ENCODE measurements at regions not wholly inside any gene's neighbourhood (a gene's known extent, or its start where the extent isn't known, plus 50 kb on each side); places are given as distances from the start of the nearest gene placed in this dataset.
A peak's percentile ranks its signal among the peaks of the same experiment; 100 is the strongest.

- no peaks in the 10 kb centered on the region for H3K36me3 ChIP-seq (ENCODE audit: control insufficient read depth, insufficient read depth, low read length)
- H3K27ac ChIP-seq (ENCODE audit: low read depth, low read length): no peak overlapping the region
- H3K4me3 ChIP-seq (ENCODE audit: low read length): no peak overlapping the region
- H3K27me3 ChIP-seq (ENCODE audit: control insufficient read depth, insufficient read depth, low read length): no peaks in the 10 kb centered on the region
- H3K4me1 ChIP-seq (ENCODE audit: control insufficient read depth, insufficient read depth, low read length): peaks cover 1% of the 10 kb centered on the region
- no peak overlapping the region for H3K9ac ChIP-seq (ENCODE audit: low read length)
These were observed 88.9 kb upstream of the FOXP4 start for GRCh38 chr6:41457303-41457670.

GRCh38 chr6:41459738-41460137 lies 86.4 kb upstream of the FOXP4 start:
- Histone ChIP-seq H3K9ac (ENCODE audit: low read length) (no peak overlapping the region), H3K27me3 (ENCODE audit: control insufficient read depth, insufficient read depth, low read length) (no peaks in the 10 kb centered on the region), H3K4me1 (ENCODE audit: control insufficient read depth, insufficient read depth, low read length) (no peaks in the 10 kb centered on the region), H3K36me3 (ENCODE audit: control insufficient read depth, insufficient read depth, low read length) (no peaks in the 10 kb centered on the region), H3K4me3 (ENCODE audit: low read length) (no peak overlapping the region), H3K27ac (ENCODE audit: low read depth, low read length) (no peak overlapping the region)

- H3K4me1 ChIP-seq (ENCODE audit: control insufficient read depth, insufficient read depth, low read length): no peaks in the 10 kb centered on the region
- no peak overlapping the region for H3K9ac ChIP-seq (ENCODE audit: low read length)
- no peaks in the 10 kb centered on the region for H3K36me3 ChIP-seq (ENCODE audit: control insufficient read depth, insufficient read depth, low read length)
- no peak overlapping the region for H3K4me3 ChIP-seq (ENCODE audit: low read length)
- no peaks in the 10 kb centered on the region for H3K27me3 ChIP-seq (ENCODE audit: control insufficient read depth, insufficient read depth, low read length)
- no peak overlapping the region for H3K27ac ChIP-seq (ENCODE audit: low read depth, low read length)
These were observed 85.3 kb upstream of the FOXP4 start for GRCh38 chr6:41460742-41461336.

DNA sequence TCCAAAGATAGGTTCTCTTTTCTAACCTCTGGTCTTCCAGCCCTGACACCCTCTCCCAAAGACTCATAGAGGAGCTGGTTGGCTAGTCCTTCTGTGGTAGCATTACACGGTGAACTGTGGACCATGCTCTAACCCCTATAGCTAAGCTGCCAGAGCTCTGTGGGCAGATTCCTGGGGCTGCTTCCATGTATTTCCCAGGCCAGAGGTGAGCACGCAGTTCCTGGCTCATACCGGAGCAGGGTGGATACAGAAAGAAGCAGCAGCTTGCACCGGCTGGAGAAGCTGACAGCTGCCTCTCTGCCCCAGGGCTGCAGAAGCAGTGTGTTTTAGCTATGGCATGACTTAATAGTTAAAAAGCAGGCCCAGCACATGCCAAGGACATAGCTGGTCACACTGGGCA lies 84.1 kb upstream of the FOXP4 start:
- Histone ChIP-seq H3K4me3 (ENCODE audit: low read length) (no peak overlapping the region), H3K27ac (ENCODE audit: low read depth, low read length) (no peak overlapping the region), H3K4me1 (ENCODE audit: control insufficient read depth, insufficient read depth, low read length) (no peaks in the 10 kb centered on the region), H3K36me3 (ENCODE audit: control insufficient read depth, insufficient read depth, low read length) (no peaks in the 10 kb centered on the region), H3K9ac (ENCODE audit: low read length) (no peak overlapping the region), H3K27me3 (ENCODE audit: control insufficient read depth, insufficient read depth, low read length) (peaks cover 2% of the 10 kb centered on the region)

GRCh38 chr6:41463062-41463930 lies 82.9 kb upstream of the FOXP4 start:
- H3K4me1 ChIP-seq (ENCODE audit: control insufficient read depth, insufficient read depth, low read length): no peaks in the 10 kb centered on the region
- peaks cover 2% of the 10 kb centered on the region for H3K27me3 ChIP-seq (ENCODE audit: control insufficient read depth, insufficient read depth, low read length)
- H3K9ac ChIP-seq (ENCODE audit: low read length): no peak overlapping the region
- no peak overlapping the region for H3K27ac ChIP-seq (ENCODE audit: low read depth, low read length)
- H3K4me3 ChIP-seq (ENCODE audit: low read length): no peak overlapping the region
- no peaks in the 10 kb centered on the region for H3K36me3 ChIP-seq (ENCODE audit: control insufficient read depth, insufficient read depth, low read length)

DNA sequence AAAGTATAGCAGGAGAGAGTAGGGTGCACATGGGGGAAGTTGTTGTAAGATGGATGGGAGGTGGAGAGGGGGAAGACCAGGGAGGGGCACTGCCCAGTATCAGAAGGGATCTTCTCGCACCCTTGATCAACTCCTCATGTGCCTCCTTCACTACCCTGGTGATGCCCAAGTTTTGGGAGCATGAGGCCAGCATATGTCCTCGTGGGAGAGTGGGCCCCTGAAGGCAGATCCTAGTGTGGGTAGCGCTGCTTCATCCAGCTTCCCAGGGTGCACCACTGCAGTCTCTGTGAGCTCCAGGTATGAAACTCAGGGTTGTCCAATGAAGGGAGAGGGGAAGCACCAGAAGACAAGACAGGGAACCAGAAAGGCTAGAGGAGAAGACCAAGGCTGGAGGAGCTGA lies 82.2 kb upstream of the FOXP4 start:
- no peak overlapping the region for H3K27ac ChIP-seq (ENCODE audit: low read depth, low read length)
- no peaks in the 10 kb centered on the region for H3K36me3 ChIP-seq (ENCODE audit: control insufficient read depth, insufficient read depth, low read length)
- H3K4me3 ChIP-seq (ENCODE audit: low read length): no peak overlapping the region
- no peak overlapping the region for H3K9ac ChIP-seq (ENCODE audit: low read length)
- no peaks in the 10 kb centered on the region for H3K4me1 ChIP-seq (ENCODE audit: control insufficient read depth, insufficient read depth, low read length)
- H3K27me3 ChIP-seq (ENCODE audit: control insufficient read depth, insufficient read depth, low read length): peaks cover 2% of the 10 kb centered on the region

GRCh38 chr6:41464481-41464880 lies 81.7 kb upstream of the FOXP4 start:
- Histone ChIP-seq H3K4me3 (ENCODE audit: low read length) (no peak overlapping the region), H3K4me1 (ENCODE audit: control insufficient read depth, insufficient read depth, low read length) (no peaks in the 10 kb centered on the region), H3K27me3 (ENCODE audit: control insufficient read depth, insufficient read depth, low read length) (peaks cover 2% of the 10 kb centered on the region), H3K9ac (ENCODE audit: low read length) (no peak overlapping the region), H3K27ac (ENCODE audit: low read depth, low read length) (no peak overlapping the region), H3K36me3 (ENCODE audit: control insufficient read depth, insufficient read depth, low read length) (no peaks in the 10 kb centered on the region)

DNA sequence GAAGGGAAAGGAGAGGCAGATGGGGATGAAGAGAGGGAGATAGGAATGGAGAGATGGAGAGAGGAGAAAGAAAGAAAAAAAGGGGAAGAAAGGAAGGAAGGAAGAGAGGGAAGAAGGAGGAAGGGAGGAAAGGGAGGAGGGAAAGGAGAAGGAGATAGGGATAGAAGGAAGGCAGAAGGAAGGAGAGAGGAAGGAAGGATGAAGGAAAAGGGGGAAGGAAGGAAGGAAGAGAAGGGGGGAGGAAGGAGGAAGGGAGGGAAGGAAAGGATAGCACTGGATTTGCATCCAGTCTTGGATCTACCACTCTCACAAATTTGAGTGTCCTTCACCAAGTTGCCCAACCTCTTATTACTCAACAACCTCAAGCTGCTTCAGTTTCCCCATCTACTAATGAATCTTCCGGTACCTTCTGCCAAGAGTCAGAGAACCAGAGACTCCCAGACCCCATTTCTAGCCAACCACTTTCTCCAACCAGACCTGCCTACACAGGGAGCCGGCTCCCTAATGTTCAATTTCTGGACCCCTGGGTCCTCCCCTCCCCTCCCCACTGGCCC lies 79.7 kb upstream of the FOXP4 start:
- Histone ChIP-seq H3K36me3 (ENCODE audit: control insufficient read depth, insufficient read depth, low read length) (no peaks in the 10 kb centered on the region), H3K4me1 (ENCODE audit: control insufficient read depth, insufficient read depth, low read length) (peaks cover 2% of the 10 kb centered on the region), H3K9ac (ENCODE audit: low read length) (no peak overlapping the region), H3K27ac (ENCODE audit: low read depth, low read length) (no peak overlapping the region), H3K27me3 (ENCODE audit: control insufficient read depth, insufficient read depth, low read length) (peaks cover 11% of the 10 kb centered on the region), H3K4me3 (ENCODE audit: low read length) (no peak overlapping the region)

DNA sequence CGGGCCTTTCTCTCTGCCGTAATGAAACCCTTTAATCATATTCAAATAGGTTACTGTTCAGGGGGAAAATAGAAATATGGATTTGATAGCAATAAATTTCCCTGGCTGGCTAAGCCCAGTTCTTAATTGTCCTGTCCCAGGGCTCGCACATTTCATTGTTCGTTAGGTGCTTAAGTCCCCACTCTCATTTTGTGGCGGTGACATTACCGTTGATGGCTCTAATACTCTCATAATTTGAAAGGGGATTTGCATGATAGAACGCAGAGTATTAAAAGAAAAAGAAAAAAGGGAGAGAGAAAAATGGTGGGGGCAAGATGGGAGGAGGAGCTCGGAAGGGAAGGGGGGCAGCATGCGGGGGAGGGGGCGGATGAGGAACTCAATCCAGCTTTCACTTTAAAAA lies 79.1 kb upstream of the FOXP4 start:
- no peak overlapping the region for H3K9ac ChIP-seq (ENCODE audit: low read length)
- peaks cover 11% of the 10 kb centered on the region for H3K27me3 ChIP-seq (ENCODE audit: control insufficient read depth, insufficient read depth, low read length)
- no peak overlapping the region for H3K27ac ChIP-seq (ENCODE audit: low read depth, low read length)
- no peaks in the 10 kb centered on the region for H3K36me3 ChIP-seq (ENCODE audit: control insufficient read depth, insufficient read depth, low read length)
- H3K4me3 ChIP-seq (ENCODE audit: low read length): no peak overlapping the region
- peaks cover 2% of the 10 kb centered on the region for H3K4me1 ChIP-seq (ENCODE audit: control insufficient read depth, insufficient read depth, low read length)

- Histone ChIP-seq H3K27ac (ENCODE audit: low read depth, low read length) (no peak overlapping the region), H3K4me3 (ENCODE audit: low read length) (no peak overlapping the region), H3K4me1 (ENCODE audit: control insufficient read depth, insufficient read depth, low read length) (peaks cover 2% of the 10 kb centered on the region), H3K27me3 (ENCODE audit: control insufficient read depth, insufficient read depth, low read length) (peaks cover 11% of the 10 kb centered on the region), H3K36me3 (ENCODE audit: control insufficient read depth, insufficient read depth, low read length) (no peaks in the 10 kb centered on the region), H3K9ac (ENCODE audit: low read length) (no peak overlapping the region)
These were observed 78.4 kb upstream of the FOXP4 start for GRCh38 chr6:41467627-41468404.

DNA sequence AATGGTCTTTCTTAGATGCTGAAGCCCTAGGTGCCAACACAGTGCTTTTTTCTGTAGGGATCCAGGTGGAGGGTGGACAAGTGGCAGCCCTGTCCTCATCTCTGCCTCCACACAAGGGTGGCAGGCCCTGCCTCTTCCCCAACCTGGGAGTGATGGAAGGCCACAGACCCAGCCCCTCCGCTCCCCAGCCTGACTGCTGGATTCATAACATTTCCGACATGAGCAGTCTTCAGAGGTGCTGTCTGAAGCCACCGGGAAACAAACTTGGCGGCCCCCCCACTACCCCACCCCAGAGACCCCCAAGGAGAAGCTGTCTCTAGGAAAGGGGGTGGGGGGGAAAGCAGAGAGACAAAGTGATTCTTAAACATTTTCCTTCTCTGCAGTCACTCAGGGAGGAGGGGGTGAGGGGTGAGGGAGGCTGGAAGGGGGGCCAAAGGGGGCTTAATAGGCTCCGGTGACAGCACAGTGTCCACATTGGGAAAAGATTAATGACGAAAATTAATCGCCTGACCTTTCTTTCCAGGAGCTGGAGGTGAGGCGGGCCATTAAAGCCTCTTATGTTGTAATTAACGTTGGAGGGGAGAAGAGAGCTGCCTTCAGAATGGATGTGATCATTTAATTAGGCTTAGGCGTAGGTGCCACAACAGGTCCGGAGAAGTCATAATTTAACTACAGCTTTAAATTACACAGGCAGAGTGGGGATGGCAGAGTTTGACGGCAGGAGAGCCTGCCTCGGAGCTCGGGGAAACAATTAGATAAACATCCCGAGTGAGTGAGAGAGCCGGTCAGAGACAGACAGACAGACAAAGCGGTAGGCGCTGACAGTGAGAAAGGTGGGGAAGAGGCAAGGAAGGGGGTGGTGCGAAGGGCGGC lies 76.8 kb upstream of the FOXP4 start:
- H3K4me3 ChIP-seq (ENCODE audit: low read length): peak overlapping the region; percentile 58
- no peak overlapping the region for H3K27ac ChIP-seq (ENCODE audit: low read depth, low read length)
- no peaks in the 10 kb centered on the region for H3K36me3 ChIP-seq (ENCODE audit: control insufficient read depth, insufficient read depth, low read length)
- peaks cover 2% of the 10 kb centered on the region for H3K4me1 ChIP-seq (ENCODE audit: control insufficient read depth, insufficient read depth, low read length)
- no peak overlapping the region for H3K9ac ChIP-seq (ENCODE audit: low read length)
- peaks cover 11% of the 10 kb centered on the region for H3K27me3 ChIP-seq (ENCODE audit: control insufficient read depth, insufficient read depth, low read length)

GRCh38 chr6:41470029-41470330 lies 76.2 kb upstream of the FOXP4 start:
- peaks cover 11% of the 10 kb centered on the region for H3K27me3 ChIP-seq (ENCODE audit: control insufficient read depth, insufficient read depth, low read length)
- H3K4me1 ChIP-seq (ENCODE audit: control insufficient read depth, insufficient read depth, low read length): peaks cover 2% of the 10 kb centered on the region
- no peaks in the 10 kb centered on the region for H3K36me3 ChIP-seq (ENCODE audit: control insufficient read depth, insufficient read depth, low read length)
- no peak overlapping the region for H3K9ac ChIP-seq (ENCODE audit: low read length)
- H3K27ac ChIP-seq (ENCODE audit: low read depth, low read length): no peak overlapping the region
- peak overlapping the region; percentile 58 for H3K4me3 ChIP-seq (ENCODE audit: low read length)

All from rectal smooth muscle tissue (tissue), 1 donor.